HL-60 (cell line): ENCODE measurements at regions not wholly inside any gene's neighbourhood (a gene's known extent, or its start where the extent isn't known, plus 50 kb on each side); places are given as distances from the start of the nearest gene placed in this dataset.

Experiments
- GABPA ChIP-seq: IDR thresholded peaks from 2 replicates; pipeline ENCODE4 v1.6.1; 2012; ENCODE audit warnings: low read depth
- POLR2AphosphoS5 ChIP-seq: IDR thresholded peaks from 2 replicates; pipeline ENCODE4 v1.6.1; 2012; ENCODE audit warnings: low read depth
- SPI1 ChIP-seq: IDR thresholded peaks from 2 replicates; pipeline ENCODE4 v1.6.1; 2012; ENCODE audit warnings: low read depth, mild to moderate bottlenecking, borderline replicate concordance
- TF ChIP-seq, protein P1 (sequence below): IDR thresholded peaks from one replicate; pipeline ENCODE4 v1.5.1; 2011; ENCODE audit warnings: low read length, control low read depth, inconsistent platforms; ENCODE audit not compliant: insufficient read depth
- TF ChIP-seq, protein P2 (sequence below): IDR thresholded peaks from 2 replicates; pipeline ENCODE4 v1.6.1; 2012; ENCODE audit warnings: low read depth; ENCODE audit not compliant: insufficient replicate concordance

- TF ChIP-seq, protein P1, sequence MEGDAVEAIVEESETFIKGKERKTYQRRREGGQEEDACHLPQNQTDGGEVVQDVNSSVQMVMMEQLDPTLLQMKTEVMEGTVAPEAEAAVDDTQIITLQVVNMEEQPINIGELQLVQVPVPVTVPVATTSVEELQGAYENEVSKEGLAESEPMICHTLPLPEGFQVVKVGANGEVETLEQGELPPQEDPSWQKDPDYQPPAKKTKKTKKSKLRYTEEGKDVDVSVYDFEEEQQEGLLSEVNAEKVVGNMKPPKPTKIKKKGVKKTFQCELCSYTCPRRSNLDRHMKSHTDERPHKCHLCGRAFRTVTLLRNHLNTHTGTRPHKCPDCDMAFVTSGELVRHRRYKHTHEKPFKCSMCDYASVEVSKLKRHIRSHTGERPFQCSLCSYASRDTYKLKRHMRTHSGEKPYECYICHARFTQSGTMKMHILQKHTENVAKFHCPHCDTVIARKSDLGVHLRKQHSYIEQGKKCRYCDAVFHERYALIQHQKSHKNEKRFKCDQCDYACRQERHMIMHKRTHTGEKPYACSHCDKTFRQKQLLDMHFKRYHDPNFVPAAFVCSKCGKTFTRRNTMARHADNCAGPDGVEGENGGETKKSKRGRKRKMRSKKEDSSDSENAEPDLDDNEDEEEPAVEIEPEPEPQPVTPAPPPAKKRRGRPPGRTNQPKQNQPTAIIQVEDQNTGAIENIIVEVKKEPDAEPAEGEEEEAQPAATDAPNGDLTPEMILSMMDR: no peak
- TF ChIP-seq, protein P2, sequence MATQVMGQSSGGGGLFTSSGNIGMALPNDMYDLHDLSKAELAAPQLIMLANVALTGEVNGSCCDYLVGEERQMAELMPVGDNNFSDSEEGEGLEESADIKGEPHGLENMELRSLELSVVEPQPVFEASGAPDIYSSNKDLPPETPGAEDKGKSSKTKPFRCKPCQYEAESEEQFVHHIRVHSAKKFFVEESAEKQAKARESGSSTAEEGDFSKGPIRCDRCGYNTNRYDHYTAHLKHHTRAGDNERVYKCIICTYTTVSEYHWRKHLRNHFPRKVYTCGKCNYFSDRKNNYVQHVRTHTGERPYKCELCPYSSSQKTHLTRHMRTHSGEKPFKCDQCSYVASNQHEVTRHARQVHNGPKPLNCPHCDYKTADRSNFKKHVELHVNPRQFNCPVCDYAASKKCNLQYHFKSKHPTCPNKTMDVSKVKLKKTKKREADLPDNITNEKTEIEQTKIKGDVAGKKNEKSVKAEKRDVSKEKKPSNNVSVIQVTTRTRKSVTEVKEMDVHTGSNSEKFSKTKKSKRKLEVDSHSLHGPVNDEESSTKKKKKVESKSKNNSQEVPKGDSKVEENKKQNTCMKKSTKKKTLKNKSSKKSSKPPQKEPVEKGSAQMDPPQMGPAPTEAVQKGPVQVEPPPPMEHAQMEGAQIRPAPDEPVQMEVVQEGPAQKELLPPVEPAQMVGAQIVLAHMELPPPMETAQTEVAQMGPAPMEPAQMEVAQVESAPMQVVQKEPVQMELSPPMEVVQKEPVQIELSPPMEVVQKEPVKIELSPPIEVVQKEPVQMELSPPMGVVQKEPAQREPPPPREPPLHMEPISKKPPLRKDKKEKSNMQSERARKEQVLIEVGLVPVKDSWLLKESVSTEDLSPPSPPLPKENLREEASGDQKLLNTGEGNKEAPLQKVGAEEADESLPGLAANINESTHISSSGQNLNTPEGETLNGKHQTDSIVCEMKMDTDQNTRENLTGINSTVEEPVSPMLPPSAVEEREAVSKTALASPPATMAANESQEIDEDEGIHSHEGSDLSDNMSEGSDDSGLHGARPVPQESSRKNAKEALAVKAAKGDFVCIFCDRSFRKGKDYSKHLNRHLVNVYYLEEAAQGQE: no peak
- TF ChIP-seq POLR2AphosphoS5 (no peak), GABPA (no peak), SPI1 (no peak)
Observed at GRCh38 chr4:104907991-104908390, 238.7 kb upstream of the TET2 start.
